K562 (cell line): ENCODE measurements at regions not wholly inside any gene's neighbourhood (a gene's known extent, or its start where the extent isn't known, plus 50 kb on each side); places are given as distances from the start of the nearest gene placed in this dataset.

Source experiments
- ATAC-seq: fragments of 200-7000 bp; cut with Tn5 transposase; 3 replicates; pipeline ENCODE4 v1.9.1; 2020; ENCODE audit warnings: moderate library complexity
- BruUV-seq: library from RNA; stranded (reverse); fragments of 400-500 nt; replicated peaks from 2 replicates; lab custom pipeline; 2021; lab: Mats Ljungman, UMichigan
- CTCF ChIA-PET: fragments of 300-600 bp; formaldehyde crosslinking; extraction: SDS; loops from one replicate; lab custom pipeline; 2021; ENCODE audit warnings: low intra/inter-chr PET ratio; lab: Yijun Ruan, JAX
- POLR2A ChIA-PET: fragments of 300-600, 350-650 bp; sonication (Branson Sonifier 250); formaldehyde crosslinking; extraction: SDS; loops from one replicate; lab custom pipeline; 2021; ENCODE audit warnings: antibody characterized with exemption, inconsistent platforms; lab: Yijun Ruan, JAX
- DNase-seq, 4 experiments: peaks; one replicate each; pipeline versions ENCODE4 v3.0.0 to v3.0.0-alpha.2; 2011 to 2018; ENCODE audit warnings: low spot score in 3 of 4, mixed read lengths in 3 of 4; ENCODE audit errors: extremely low read depth in 1 of 4
- FAIRE-seq: peaks from 2 replicates; lab custom pipeline; 2011; peaks lifted over from hg19 to GRCh38; lab: Jason Lieb, UNC
- H2AFZ ChIP-seq: 2 replicates; pipeline ENCODE4 v1.6.0; 2011; ENCODE audit warnings: low read depth, low read length, control low read depth, inconsistent platforms
- H3K27ac ChIP-seq: fragments of 200-600 bp; 3 replicates; pipeline ENCODE4 v1.8.0; 2011; ENCODE audit warnings: low read depth, mild to moderate bottlenecking, control low read depth, inconsistent platforms, low read length, moderate library complexity, mixed read lengths; ENCODE audit errors: extremely low read depth
- H3K27me3 ChIP-seq, 2 experiments: fragments of 300-600 bp in 1 of 2; 2 replicates in 1 of 2; 3 replicates in 1 of 2; pipeline versions ENCODE4 v1.6.0 to v1.8.0; 2011; ENCODE audit warnings: inconsistent platforms in 2 of 2, low read length in 2 of 2, mild to moderate bottlenecking in 1 of 2, mixed read lengths in 1 of 2, moderate library complexity in 1 of 2; ENCODE audit not compliant: control insufficient read depth in 2 of 2, insufficient read depth in 2 of 2
- H3K36me3 ChIP-seq: fragments of 300-600 bp; 3 replicates; pipeline ENCODE4 v1.8.0; 2011; ENCODE audit warnings: mild to moderate bottlenecking, low read length, inconsistent platforms; ENCODE audit not compliant: control insufficient read depth, insufficient read depth
- H3K4me1 ChIP-seq, 2 experiments: fragments of 200-600 bp in 1 of 2; replicated peaks in 1 of 2; 2 replicates in 1 of 2; 3 replicates in 1 of 2; pipeline versions ENCODE4 v1.5.1 to v1.8.0; 2011; ENCODE audit warnings: inconsistent platforms in 2 of 2, low read length in 2 of 2, mild to moderate bottlenecking in 1 of 2, mixed read lengths in 1 of 2, moderate library complexity in 1 of 2; ENCODE audit not compliant: control insufficient read depth in 2 of 2, insufficient read depth in 2 of 2
- H3K4me2 ChIP-seq: 2 replicates; pipeline ENCODE4 v1.6.1; 2011; ENCODE audit warnings: low read length, control low read depth, inconsistent platforms, mixed read lengths; ENCODE audit not compliant: insufficient read depth
- H3K4me3 ChIP-seq: fragments of 200-600 bp; sonication (generic), shearing (Covaris generic); 2 replicates; pipeline ENCODE4 v1.5.1; 2016; ENCODE audit warnings: control low read depth, inconsistent platforms
- H3K79me2 ChIP-seq: fragments of 200-600 bp; 3 replicates; pipeline ENCODE4 v1.8.0; 2011; ENCODE audit warnings: low read length, inconsistent platforms; ENCODE audit not compliant: control insufficient read depth, insufficient read depth
- H3K9ac ChIP-seq, 2 experiments: 2 replicates each; pipeline versions ENCODE4 v1.6.0 to v1.6.1; 2011; ENCODE audit warnings: low read depth in 2 of 2, low read length in 2 of 2, control low read depth in 1 of 2, inconsistent platforms in 1 of 2, mild to moderate bottlenecking in 1 of 2, mixed read lengths in 1 of 2; ENCODE audit not compliant: insufficient read depth in 1 of 2
- H3K9me1 ChIP-seq: one replicate; pipeline ENCODE4 v1.6.0; 2011; ENCODE audit warnings: inconsistent platforms, mild to moderate bottlenecking, low read length, moderate library complexity; ENCODE audit not compliant: control insufficient read depth, insufficient read depth
- H3K9me3 ChIP-seq: replicated peaks from 2 replicates; pipeline ENCODE4 v1.5.1; 2011; ENCODE audit warnings: low read depth, low read length, inconsistent platforms; ENCODE audit not compliant: control insufficient read depth, insufficient read depth
- H4K20me1 ChIP-seq: replicated peaks from 2 replicates; pipeline ENCODE4 v1.6.1; 2011; ENCODE audit warnings: low read length, inconsistent platforms, mixed read lengths; ENCODE audit not compliant: control insufficient read depth, insufficient read depth
- FOXP1 ChIP-seq: sonication (generic); formaldehyde crosslinking; IDR thresholded peaks from 2 replicates; pipeline ENCODE4 v1.8.0; 2022; ENCODE audit warnings: mild to moderate bottlenecking, missing genetic modification reagents
- FOXP4 ChIP-seq: sonication (generic); formaldehyde crosslinking; IDR thresholded peaks from 2 replicates; pipeline ENCODE4 v1.8.0; 2022; ENCODE audit warnings: mild to moderate bottlenecking, missing genetic modification reagents, borderline replicate concordance
- GABPB1 ChIP-seq: sonication (generic); formaldehyde crosslinking; IDR thresholded peaks from 2 replicates; pipeline ENCODE4 v1.8.0; 2022; ENCODE audit warnings: mild to moderate bottlenecking, missing genetic modification reagents
- JUND ChIP-seq, 2 experiments: IDR thresholded peaks; 2 replicates in 1 of 2; 3 replicates in 1 of 2; pipeline ENCODE4 v1.6.1; 2011; ENCODE audit warnings: borderline replicate concordance in 2 of 2, low read depth in 2 of 2, low read length in 2 of 2, improper control_type of control experiment in 1 of 2, missing biosample characterization in 1 of 2, missing genetic modification characterization in 1 of 2, missing genetic modification reagents in 1 of 2
- MTA1 ChIP-seq: fragments of 450-650 bp; IDR thresholded peaks from 2 replicates; pipeline ENCODE4 v1.6.1; 2017; ENCODE audit warnings: borderline replicate concordance
- NEUROD1 ChIP-seq: fragments of 150-350 bp; IDR thresholded peaks from 2 replicates; pipeline ENCODE4 v1.6.1; 2014; ENCODE audit warnings: borderline replicate concordance, low read length, low read depth; ENCODE audit not compliant: partially characterized antibody
- PTRF ChIP-seq: fragments of 450-650 bp; IDR thresholded peaks from 2 replicates; pipeline ENCODE4 v1.6.1; 2016; ENCODE audit warnings: mild to moderate bottlenecking, missing genetic modification characterization, missing compliant biosample characterization
- SAFB2 ChIP-seq: fragments of 200-400 bp; formaldehyde crosslinking; IDR thresholded peaks from 2 replicates; pipeline ENCODE4 v1.6.1; 2018; ENCODE audit warnings: borderline replicate concordance, low read length, low read depth, moderate library complexity; ENCODE audit not compliant: severe bottlenecking
- SREBF2 ChIP-seq: sonication (generic); formaldehyde crosslinking; IDR thresholded peaks from 2 replicates; pipeline ENCODE4 v1.4.0; 2020; ENCODE audit warnings: mild to moderate bottlenecking, missing genetic modification reagents
- STAT6 ChIP-seq: sonication (generic); formaldehyde crosslinking; IDR thresholded peaks from 2 replicates; pipeline ENCODE4 v1.8.1; 2023; ENCODE audit warnings: mild to moderate bottlenecking, missing genetic modification reagents
- THRB ChIP-seq: fragments of 450-650 bp; formaldehyde crosslinking; conservative IDR thresholded peaks from 2 replicates; pipeline ENCODE4 v1.4.0; 2022; ENCODE audit warnings: mild to moderate bottlenecking, missing genetic modification characterization
- ZBTB8A ChIP-seq: fragments of 450-650 bp; IDR thresholded peaks from 2 replicates; pipeline ENCODE4 v1.6.1; 2018; ENCODE audit warnings: mild to moderate bottlenecking, moderate library complexity; ENCODE audit not compliant: partially characterized antibody
- ZFX ChIP-seq: sonication (generic); formaldehyde crosslinking; IDR thresholded peaks from 2 replicates; pipeline ENCODE4 v1.8.0; 2022; ENCODE audit warnings: mild to moderate bottlenecking, missing genetic modification reagents, moderate library complexity
- ZNF217 ChIP-seq: sonication (generic); formaldehyde crosslinking; IDR thresholded peaks from 2 replicates; pipeline ENCODE4 v1.8.0; 2022; ENCODE audit warnings: mild to moderate bottlenecking, missing genetic modification reagents
- ZNF589 ChIP-seq: fragments of 200-800 bp; sonication (Bioruptor generic); IDR thresholded peaks from 2 replicates; pipeline ENCODE4 v1.6.1; 2016; ENCODE audit warnings: low read depth, missing genetic modification characterization, missing compliant biosample characterization
- ZSCAN32 ChIP-seq: fragments of 450-650 bp; formaldehyde crosslinking; IDR thresholded peaks from 2 replicates; pipeline ENCODE4 v1.4.0; 2020; ENCODE audit warnings: mild to moderate bottlenecking, moderate library complexity
- WGBS: fragments of 100-300 bp; shearing (Covaris generic); methylation state at CpG from one replicate; pipeline ENCODE4 v1.1.6; 2016; ENCODE audit warnings: low coverage, mixed read lengths; ENCODE audit not compliant: insufficient coverage; ENCODE audit errors: missing lambda C conversion rate; 5-methylcytosine and 5-hydroxymethylcytosine counted together
- in situ Hi-C: fragments of 300-500 bp; cut with MboI; formaldehyde crosslinking; loops from 4 replicates; pipeline ENCODE4 v1.15.0; 2018; ENCODE audit warnings: inconsistent platforms, mixed read lengths
- intact Hi-C: fragments of 100-400 bp; cut with micrococcal nuclease; formaldehyde crosslinking; loops from 2 replicates; pipeline ENCODE4 v1.14.2; 2022

GRCh38 chr2:16584824-16585540 is 80.7 kb downstream of the CYRIA start (continued):
- no peak for TF ChIP-seq ZFX (CRISPR knock-in tag)
- TF ChIP-seq NEUROD1: no peak
- TF ChIP-seq FOXP4 (CRISPR knock-in tag): no peak
- TF ChIP-seq SAFB2: no peak
- TF ChIP-seq SREBF2 (CRISPR knock-in tag): no peak
- no peak for TF ChIP-seq PTRF
- TF ChIP-seq ZNF217 (CRISPR knock-in tag): no peak
- no peak for TF ChIP-seq MTA1
- TF ChIP-seq ZSCAN32 (CRISPR knock-in tag): no peak

- ATAC-seq (no peak), DNase-seq (no peak), FAIRE-seq (no peak)
- BruUV-seq: no TSS peak
- Histone ChIP-seq H3K27ac (no peak overlapping the region), H3K4me3 (no peak overlapping the region), H3K4me2 (no peak overlapping the region), H3K4me1 (no peaks in the 10 kb centered on the region), H3K27me3 (no peaks in the 10 kb centered on the region), H3K9me3 (no peaks in the 10 kb centered on the region), H2AFZ (no peak overlapping the region), H4K20me1 (no peaks in the 10 kb centered on the region), H3K79me2 (no peaks in the 10 kb centered on the region), H3K9me1 (no peaks in the 10 kb centered on the region), H3K36me3 (no peaks in the 10 kb centered on the region), H3K9ac (no peak overlapping the region)
- in situ Hi-C loops: no loop called here
- ChIA-PET CTCF (no interaction called here), POLR2A (no interaction called here)
- 5% methylated on average over 2 of the region's 2 CpGs for WGBS
- intact Hi-C loops: no loop called here
- TF ChIP-seq FOXP1 (no peak), THRB (CRISPR knock-in tag) (no peak), ZNF589 (CRISPR knock-in tag) (no peak), GABPB1 (no peak), JUND (IDR thresholded peaks at IDR 0.05; ENCODE audit: borderline replicate concordance, low read depth, low read length) (no peak), JUND (tag; IDR thresholded peaks at IDR 0.05; ENCODE audit: borderline replicate concordance, low read depth, low read length) (no peak), STAT6 (CRISPR knock-in tag) (no peak), ZBTB8A (no peak)
These were observed 81.5 kb downstream of the CYRIA start for GRCh38 chr2:16584084-16584483.
